ENCODE measurements at regions not wholly inside any gene's neighbourhood (a gene's known extent, or its start where the extent isn't known, plus 50 kb on each side); places are given as distances from the start of the nearest gene placed in this dataset.

DNA sequence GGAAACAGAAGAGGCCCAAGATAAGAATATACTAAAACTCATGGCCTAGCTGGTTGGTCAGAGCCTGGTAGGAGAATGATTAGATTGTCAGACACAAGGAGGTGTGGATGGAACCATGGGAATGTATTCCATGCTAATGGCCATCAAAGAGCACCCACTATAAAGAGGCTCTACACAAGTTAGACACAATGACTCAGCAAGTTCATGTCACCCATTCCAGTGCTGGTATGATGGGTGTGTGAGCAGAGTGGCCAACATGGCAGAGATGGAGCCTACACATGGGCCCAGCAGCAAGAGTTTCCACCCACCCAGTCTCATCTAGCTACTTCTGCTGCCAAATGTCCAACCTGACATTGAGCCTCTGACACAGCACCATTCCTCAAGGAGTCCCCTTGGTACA, 97.5 kb upstream of the COG2 start:
- Histone ChIP-seq H3K9ac (ENCODE audit: low read depth in 1 of 2, low read length in 2 of 2) (no peak overlapping the region), H3K4me3 (ENCODE audit: low read depth in 1 of 2, low read length in 2 of 2) (no peak overlapping the region), H3K27me3 (ENCODE audit: control insufficient read depth in 1 of 2, insufficient read depth in 2 of 2, low read length in 2 of 2) (no peaks in the 10 kb centered on the region), H3K36me3 (ENCODE audit: control insufficient read depth in 1 of 2, insufficient read depth in 2 of 2, low read length in 2 of 2) (no peaks in the 10 kb centered on the region), H3K27ac (ENCODE audit: low read depth, low read length) (no peak overlapping the region), H3K9me3 (ENCODE audit: control insufficient read depth in 1 of 2, low read length in 2 of 2) (no peaks in the 10 kb centered on the region), H3K4me1 (ENCODE audit: control insufficient read depth in 1 of 2, insufficient read depth in 2 of 2, low read length in 2 of 2) (peaks cover 10% of the 10 kb centered on the region in 2 donors)

DNA sequence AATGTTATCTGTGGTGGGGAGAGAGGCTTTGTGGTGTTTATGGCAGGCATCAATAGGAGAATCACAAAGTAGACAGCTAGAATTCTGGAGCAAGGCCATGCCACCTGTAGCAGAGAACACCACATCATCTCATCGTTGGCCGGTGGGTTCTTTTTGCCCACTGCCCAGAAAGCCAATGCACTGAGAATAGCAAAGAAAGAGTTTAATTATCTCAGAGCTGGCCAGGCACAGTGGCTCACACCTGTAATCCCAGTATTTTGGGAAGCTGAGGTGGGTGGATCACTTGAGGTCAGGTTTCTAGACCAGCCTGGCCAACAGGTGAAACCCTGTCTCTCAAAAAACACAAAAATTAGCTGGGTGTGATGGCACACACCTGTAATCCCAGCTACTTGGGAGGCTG, 99.2 kb upstream of the COG2 start:
- H3K27ac ChIP-seq (ENCODE audit: low read depth, low read length): no peak overlapping the region
- H3K27me3 ChIP-seq (ENCODE audit: control insufficient read depth in 1 of 2, insufficient read depth in 2 of 2, low read length in 2 of 2): no peaks in the 10 kb centered on the region
- no peak overlapping the region for H3K4me3 ChIP-seq (ENCODE audit: low read depth in 1 of 2, low read length in 2 of 2)
- H3K9ac ChIP-seq (ENCODE audit: low read depth in 1 of 2, low read length in 2 of 2): no peak overlapping the region
- H3K36me3 ChIP-seq (ENCODE audit: control insufficient read depth in 1 of 2, insufficient read depth in 2 of 2, low read length in 2 of 2): no peaks in the 10 kb centered on the region
- peaks cover 0 to 4% of the 10 kb centered on the region in 2 donors for H3K4me1 ChIP-seq (ENCODE audit: control insufficient read depth in 1 of 2, insufficient read depth in 2 of 2, low read length in 2 of 2)
- H3K9me3 ChIP-seq (ENCODE audit: control insufficient read depth in 1 of 2, low read length in 2 of 2): no peaks in the 10 kb centered on the region

DNA sequence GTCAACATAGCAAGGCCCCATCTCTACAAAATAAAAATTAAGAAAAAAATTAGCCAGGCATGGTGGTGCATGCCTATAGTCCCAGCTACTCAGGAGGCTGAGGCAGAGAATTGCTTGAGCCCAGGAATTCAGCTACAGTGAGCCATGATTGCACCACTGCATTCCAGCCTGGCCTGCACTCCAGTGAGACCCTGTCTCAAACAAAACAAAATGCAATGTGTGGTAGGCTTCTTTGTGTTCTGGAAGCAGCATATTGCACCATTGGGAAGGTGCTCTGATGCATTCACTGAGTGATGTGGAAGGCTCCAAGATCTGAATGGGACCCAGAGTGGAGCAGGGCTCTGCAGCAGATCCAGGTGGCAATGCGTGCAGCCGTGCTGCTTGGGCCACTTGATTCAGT, 99.6 kb upstream of the COG2 start:
- Histone ChIP-seq H3K27ac (ENCODE audit: low read depth, low read length) (no peak overlapping the region), H3K4me3 (ENCODE audit: low read depth in 1 of 2, low read length in 2 of 2) (no peak overlapping the region), H3K9me3 (ENCODE audit: control insufficient read depth in 1 of 2, low read length in 2 of 2) (no peaks in the 10 kb centered on the region), H3K9ac (ENCODE audit: low read depth in 1 of 2, low read length in 2 of 2) (no peak overlapping the region), H3K27me3 (ENCODE audit: control insufficient read depth in 1 of 2, insufficient read depth in 2 of 2, low read length in 2 of 2) (no peaks in the 10 kb centered on the region), H3K4me1 (ENCODE audit: control insufficient read depth in 1 of 2, insufficient read depth in 2 of 2, low read length in 2 of 2) (peaks cover 0 to 4% of the 10 kb centered on the region in 2 donors), H3K36me3 (ENCODE audit: control insufficient read depth in 1 of 2, insufficient read depth in 2 of 2, low read length in 2 of 2) (no peaks in the 10 kb centered on the region)

DNA sequence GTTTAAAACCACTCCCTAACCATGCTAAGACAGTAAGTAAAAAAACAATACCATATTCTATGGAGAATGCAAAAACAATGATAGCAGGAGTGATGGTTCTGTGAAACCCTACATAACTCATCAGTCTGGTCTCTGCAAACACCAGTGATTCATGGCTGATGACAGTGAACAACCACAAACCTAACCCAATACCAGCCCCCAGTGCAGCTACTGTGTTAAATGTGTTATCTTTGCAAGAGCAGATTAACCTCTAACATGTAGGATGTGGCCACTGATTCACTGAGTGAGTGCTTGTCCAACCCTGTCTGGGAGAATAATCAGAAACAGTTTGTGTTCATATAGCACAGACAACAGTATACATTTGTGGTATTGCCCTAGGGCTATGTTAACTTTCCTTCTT, 100.2 kb upstream of the COG2 start:
- H3K27me3 ChIP-seq (ENCODE audit: control insufficient read depth in 1 of 2, insufficient read depth in 2 of 2, low read length in 2 of 2): no peaks in the 10 kb centered on the region
- no peaks in the 10 kb centered on the region for H3K9me3 ChIP-seq (ENCODE audit: control insufficient read depth in 1 of 2, low read length in 2 of 2)
- H3K4me1 ChIP-seq (ENCODE audit: control insufficient read depth in 1 of 2, insufficient read depth in 2 of 2, low read length in 2 of 2): peaks cover 0 to 4% of the 10 kb centered on the region in 2 donors
- H3K4me3 ChIP-seq (ENCODE audit: low read depth in 1 of 2, low read length in 2 of 2): no peak overlapping the region
- no peak overlapping the region for H3K27ac ChIP-seq (ENCODE audit: low read depth, low read length)
- no peak overlapping the region for H3K9ac ChIP-seq (ENCODE audit: low read depth in 1 of 2, low read length in 2 of 2)
- no peaks in the 10 kb centered on the region for H3K36me3 ChIP-seq (ENCODE audit: control insufficient read depth in 1 of 2, insufficient read depth in 2 of 2, low read length in 2 of 2)

DNA sequence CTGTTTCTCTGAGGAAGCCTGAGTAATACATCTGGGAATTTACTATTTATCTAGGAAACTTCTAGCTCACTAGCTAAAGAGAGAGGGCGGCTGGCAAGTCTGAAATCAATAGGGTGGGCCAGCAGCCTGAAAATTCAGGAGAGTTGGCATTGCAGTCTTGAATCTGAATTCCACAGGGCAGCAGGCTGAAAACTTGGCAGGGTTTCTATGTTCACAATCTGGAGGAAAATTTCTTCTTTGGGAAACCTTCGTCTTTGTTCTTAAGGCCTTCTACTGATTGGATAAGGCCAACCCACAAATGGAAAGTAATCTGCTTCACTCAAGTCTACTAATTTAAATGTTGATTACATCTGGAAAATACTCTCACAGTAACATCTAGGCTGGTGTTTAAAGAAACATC, 101.0 kb upstream of the COG2 start:
- H3K9me3 ChIP-seq (ENCODE audit: control insufficient read depth in 1 of 2, low read length in 2 of 2): no peaks in the 10 kb centered on the region
- no peaks in the 10 kb centered on the region for H3K36me3 ChIP-seq (ENCODE audit: control insufficient read depth in 1 of 2, insufficient read depth in 2 of 2, low read length in 2 of 2)
- H3K9ac ChIP-seq (ENCODE audit: low read depth in 1 of 2, low read length in 2 of 2): no peak overlapping the region
- peaks cover 0 to 4% of the 10 kb centered on the region in 2 donors for H3K4me1 ChIP-seq (ENCODE audit: control insufficient read depth in 1 of 2, insufficient read depth in 2 of 2, low read length in 2 of 2)
- H3K27ac ChIP-seq (ENCODE audit: low read depth, low read length): no peak overlapping the region
- no peak overlapping the region for H3K4me3 ChIP-seq (ENCODE audit: low read depth in 1 of 2, low read length in 2 of 2)
- H3K27me3 ChIP-seq (ENCODE audit: control insufficient read depth in 1 of 2, insufficient read depth in 2 of 2, low read length in 2 of 2): no peaks in the 10 kb centered on the region

DNA sequence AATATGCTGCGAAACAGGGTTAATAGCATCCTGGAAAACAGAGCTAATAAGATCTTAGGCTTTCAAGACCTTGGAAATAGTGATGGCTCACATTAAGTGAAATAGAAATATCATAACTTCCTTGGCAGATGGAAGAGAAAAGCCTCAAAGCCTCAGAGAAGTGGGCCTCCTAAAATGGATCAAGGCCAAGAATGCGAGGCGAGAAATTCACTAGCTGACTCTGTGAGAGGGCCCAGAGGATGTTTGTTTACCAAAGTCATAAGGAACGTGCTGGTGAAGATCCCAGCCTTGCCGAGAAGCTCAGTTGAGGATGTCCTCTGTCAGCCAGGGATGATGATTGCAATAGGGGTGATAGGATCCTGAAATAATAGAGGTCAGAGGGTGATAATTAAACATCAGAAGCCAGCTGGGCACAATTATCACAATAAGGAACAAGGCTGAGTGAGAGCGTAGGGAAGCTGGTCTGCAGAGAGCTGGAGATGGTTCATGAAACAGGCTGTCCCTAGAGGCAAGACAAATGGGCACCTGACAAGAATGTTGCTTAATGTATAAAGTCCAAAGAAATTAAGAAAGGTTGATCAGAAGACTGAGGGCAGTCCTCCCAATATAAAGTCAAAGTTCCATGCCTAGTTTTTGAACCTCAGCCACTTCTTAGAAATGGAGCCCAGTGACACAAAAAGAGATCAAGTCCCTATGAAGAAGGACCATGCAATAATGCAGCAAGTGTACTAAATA, 101.7 kb upstream of the COG2 start:
- Histone ChIP-seq H3K36me3 (ENCODE audit: control insufficient read depth in 1 of 2, insufficient read depth in 2 of 2, low read length in 2 of 2) (no peaks in the 10 kb centered on the region), H3K9ac (ENCODE audit: low read depth in 1 of 2, low read length in 2 of 2) (no peak overlapping the region), H3K27me3 (ENCODE audit: control insufficient read depth in 1 of 2, insufficient read depth in 2 of 2, low read length in 2 of 2) (no peaks in the 10 kb centered on the region), H3K9me3 (ENCODE audit: control insufficient read depth in 1 of 2, low read length in 2 of 2) (no peaks in the 10 kb centered on the region), H3K4me1 (ENCODE audit: control insufficient read depth in 1 of 2, insufficient read depth in 2 of 2, low read length in 2 of 2) (peaks cover 0 to 4% of the 10 kb centered on the region in 2 donors), H3K27ac (ENCODE audit: low read depth, low read length) (no peak overlapping the region), H3K4me3 (ENCODE audit: low read depth in 1 of 2, low read length in 2 of 2) (no peak overlapping the region)

DNA sequence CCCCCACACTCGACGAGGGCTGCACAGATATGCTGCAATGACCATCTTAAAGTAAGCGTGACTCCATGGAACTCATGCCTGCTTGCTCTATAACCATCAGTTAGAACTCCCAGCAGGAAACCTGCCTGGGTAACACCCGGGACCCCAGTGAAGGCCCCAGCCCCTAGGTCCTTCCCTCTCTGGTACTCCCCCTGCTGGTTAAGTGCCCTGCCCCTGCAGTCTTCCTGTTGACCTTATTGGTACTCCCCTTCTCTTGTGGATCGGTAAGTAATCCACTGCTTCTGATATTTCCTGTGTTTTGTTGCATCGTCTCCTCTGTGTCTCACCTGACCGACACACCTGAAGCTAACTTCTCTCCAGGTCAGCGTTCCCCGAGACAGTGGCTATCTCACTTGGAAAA, 104.8 kb upstream of the COG2 start:
- no peaks in the 10 kb centered on the region for H3K36me3 ChIP-seq (ENCODE audit: control insufficient read depth in 1 of 2, insufficient read depth in 2 of 2, low read length in 2 of 2)
- H3K9ac ChIP-seq (ENCODE audit: low read depth in 1 of 2, low read length in 2 of 2): no peak overlapping the region
- no peak overlapping the region for H3K27ac ChIP-seq (ENCODE audit: low read depth, low read length)
- no peaks in the 10 kb centered on the region for H3K27me3 ChIP-seq (ENCODE audit: control insufficient read depth in 1 of 2, insufficient read depth in 2 of 2, low read length in 2 of 2)
- H3K9me3 ChIP-seq (ENCODE audit: control insufficient read depth in 1 of 2, low read length in 2 of 2): peaks cover 0 to 3% of the 10 kb centered on the region in 2 donors
- peaks cover 0 to 4% of the 10 kb centered on the region in 2 donors for H3K4me1 ChIP-seq (ENCODE audit: control insufficient read depth in 1 of 2, insufficient read depth in 2 of 2, low read length in 2 of 2)
- no peak overlapping the region for H3K4me3 ChIP-seq (ENCODE audit: low read depth in 1 of 2, low read length in 2 of 2)

DNA sequence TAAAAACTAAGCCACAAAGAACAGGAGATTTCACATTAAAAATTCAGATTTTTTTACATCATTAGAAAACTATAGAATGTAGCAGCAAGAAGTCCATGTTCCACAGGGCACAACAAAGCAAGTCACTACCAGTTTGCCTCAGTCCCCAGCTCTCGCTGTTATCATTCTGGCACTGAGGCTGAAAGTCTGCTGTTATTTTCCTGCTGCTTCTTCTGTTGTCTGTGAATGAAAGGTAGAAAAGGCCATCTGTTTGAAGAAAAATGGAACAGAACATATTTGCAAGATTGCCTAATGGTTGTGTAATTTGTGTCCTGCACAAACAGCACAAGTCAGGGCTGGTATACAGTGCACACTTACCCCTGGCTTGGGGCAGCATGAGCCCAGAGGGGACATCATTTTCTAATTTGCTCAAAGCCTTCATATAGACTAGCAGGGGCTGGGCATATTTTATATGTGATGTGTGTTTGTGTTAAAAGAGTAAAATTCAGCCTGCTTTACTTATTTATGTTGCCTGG, 105.6 kb upstream of the COG2 start:
- no peaks in the 10 kb centered on the region for H3K27me3 ChIP-seq (ENCODE audit: control insufficient read depth in 1 of 2, insufficient read depth in 2 of 2, low read length in 2 of 2)
- H3K4me3 ChIP-seq (ENCODE audit: low read depth in 1 of 2, low read length in 2 of 2): no peak overlapping the region
- H3K27ac ChIP-seq (ENCODE audit: low read depth, low read length): no peak overlapping the region
- H3K36me3 ChIP-seq (ENCODE audit: control insufficient read depth in 1 of 2, insufficient read depth in 2 of 2, low read length in 2 of 2): no peaks in the 10 kb centered on the region
- peaks cover 0 to 3% of the 10 kb centered on the region in 2 donors for H3K9me3 ChIP-seq (ENCODE audit: control insufficient read depth in 1 of 2, low read length in 2 of 2)
- peaks cover 0 to 4% of the 10 kb centered on the region in 2 donors for H3K4me1 ChIP-seq (ENCODE audit: control insufficient read depth in 1 of 2, insufficient read depth in 2 of 2, low read length in 2 of 2)
- H3K9ac ChIP-seq (ENCODE audit: low read depth in 1 of 2, low read length in 2 of 2): no peak overlapping the region

DNA sequence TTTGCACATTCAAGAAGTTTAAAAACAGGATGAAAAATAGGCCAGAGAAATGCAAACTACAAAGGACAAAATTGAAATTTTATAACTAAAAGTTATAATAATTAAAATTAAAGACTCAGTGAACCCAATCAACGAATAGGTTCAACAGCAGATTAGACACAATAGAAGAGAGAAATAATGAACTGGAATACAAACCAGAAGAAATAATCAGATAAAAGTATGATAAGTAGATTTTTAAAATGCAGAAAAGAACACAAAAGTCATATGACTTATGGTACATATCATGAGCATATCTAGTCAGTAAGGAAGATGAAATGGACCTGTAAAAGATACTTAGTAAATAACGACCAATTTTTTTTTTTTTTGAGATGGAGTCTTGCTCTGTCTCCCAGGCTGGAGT, 108.1 kb upstream of the COG2 start:
- H3K9ac ChIP-seq (ENCODE audit: low read depth in 1 of 2, low read length in 2 of 2): no peak overlapping the region
- no peaks in the 10 kb centered on the region for H3K4me1 ChIP-seq (ENCODE audit: control insufficient read depth in 1 of 2, insufficient read depth in 2 of 2, low read length in 2 of 2)
- H3K4me3 ChIP-seq (ENCODE audit: low read depth in 1 of 2, low read length in 2 of 2): no peak overlapping the region
- H3K9me3 ChIP-seq (ENCODE audit: control insufficient read depth in 1 of 2, low read length in 2 of 2): peaks cover 0 to 3% of the 10 kb centered on the region in 2 donors
- no peak overlapping the region for H3K27ac ChIP-seq (ENCODE audit: low read depth, low read length)
- H3K36me3 ChIP-seq (ENCODE audit: control insufficient read depth in 1 of 2, insufficient read depth in 2 of 2, low read length in 2 of 2): no peaks in the 10 kb centered on the region
- no peaks in the 10 kb centered on the region for H3K27me3 ChIP-seq (ENCODE audit: control insufficient read depth in 1 of 2, insufficient read depth in 2 of 2, low read length in 2 of 2)

DNA sequence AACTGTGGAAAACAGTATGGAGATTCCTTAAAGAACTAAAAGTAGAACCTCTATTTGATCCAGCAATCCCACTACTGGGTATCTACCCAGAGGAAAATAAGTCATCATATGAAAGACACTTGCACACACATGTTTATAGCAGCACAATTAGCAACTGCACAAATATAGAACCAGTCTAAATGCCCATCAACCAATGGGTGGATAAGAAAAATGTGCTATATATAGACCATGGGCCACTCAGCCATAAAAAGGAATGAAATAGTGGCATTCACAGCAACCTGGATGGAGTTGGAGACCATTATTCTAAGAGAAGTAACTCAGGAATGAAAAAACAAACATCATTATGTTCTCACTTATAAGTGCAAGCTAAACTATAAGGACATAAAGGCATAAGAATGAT, 105.0 kb upstream of the PGBD5 start:
- Histone ChIP-seq H3K9me3 (ENCODE audit: control insufficient read depth in 1 of 2, low read length in 2 of 2) (peaks cover 0 to 3% of the 10 kb centered on the region in 2 donors), H3K27ac (ENCODE audit: low read depth, low read length) (no peak overlapping the region), H3K4me1 (ENCODE audit: control insufficient read depth in 1 of 2, insufficient read depth in 2 of 2, low read length in 2 of 2) (no peaks in the 10 kb centered on the region), H3K36me3 (ENCODE audit: control insufficient read depth in 1 of 2, insufficient read depth in 2 of 2, low read length in 2 of 2) (no peaks in the 10 kb centered on the region), H3K9ac (ENCODE audit: low read depth in 1 of 2, low read length in 2 of 2) (no peak overlapping the region), H3K4me3 (ENCODE audit: low read depth in 1 of 2, low read length in 2 of 2) (no peak overlapping the region), H3K27me3 (ENCODE audit: control insufficient read depth in 1 of 2, insufficient read depth in 2 of 2, low read length in 2 of 2) (no peaks in the 10 kb centered on the region)

Measured in duodenal mucosa (tissue), 2 donors.